AG08395 (cell line): ENCODE measurements at regions not wholly inside any gene's neighbourhood (a gene's known extent, or its start where the extent isn't known, plus 50 kb on each side); places are given as distances from the start of the nearest gene placed in this dataset.

Source experiments
- DNase-seq: peaks from one replicate; pipeline ENCODE4 v3.0.0; 2012; ENCODE audit warnings: mixed read lengths, low spot score

- peak; percentile 70 for DNase-seq
Measured at GRCh38 chr15:29364426-29365078, 94.9 kb upstream of the NSMCE3 start.

GRCh38 chr15:29361560-29361959, 91.9 kb upstream of the NSMCE3 start:
- no peak for DNase-seq

- no peak for DNase-seq
Measured at GRCh38 chr15:29360152-29360551, 90.5 kb upstream of the NSMCE3 start.

- DNase-seq: no peak
Measured at GRCh38 chr15:29356786-29357185, 87.2 kb upstream of the NSMCE3 start.

- no peak for DNase-seq
Measured at GRCh38 chr15:29355477-29355876, 85.9 kb upstream of the NSMCE3 start.

DNA sequence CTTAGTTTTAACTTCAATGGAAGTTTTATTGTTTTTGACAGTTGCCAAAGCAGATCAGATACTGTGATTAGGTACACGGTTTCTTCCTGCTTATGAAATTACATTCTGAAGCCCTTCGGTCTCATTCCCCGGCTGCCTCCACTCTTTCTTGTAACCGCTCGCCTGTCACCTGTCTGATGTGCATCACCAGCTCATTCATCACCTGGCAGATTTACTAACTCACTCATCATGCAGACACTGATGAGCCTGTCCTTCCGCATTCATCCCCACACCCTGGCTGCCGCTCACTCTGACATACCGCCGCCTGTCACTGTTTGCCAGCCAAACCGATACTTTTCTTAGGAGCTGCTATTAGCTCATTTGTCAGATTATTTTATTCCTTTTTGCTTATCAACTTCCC, 82.8 kb upstream of the NSMCE3 start:
- no peak for DNase-seq

DNA sequence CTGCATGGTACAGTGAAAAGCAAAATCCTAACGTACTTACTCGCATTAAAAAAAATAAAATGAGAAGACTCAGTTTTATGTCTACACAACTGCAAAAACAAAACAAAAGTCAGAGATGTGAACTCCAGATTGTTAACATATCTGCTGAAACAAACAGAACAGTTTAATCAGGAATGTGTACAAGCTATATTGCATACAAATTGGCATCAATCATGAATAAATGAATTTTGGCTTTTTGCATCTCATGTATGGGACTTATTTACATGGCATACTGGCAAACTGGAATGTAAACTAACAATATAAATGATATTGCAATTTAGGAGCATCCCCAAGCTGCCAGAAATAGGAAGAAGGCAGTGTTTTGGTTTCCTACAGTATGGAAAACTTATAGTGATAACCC, 79.6 kb upstream of the NSMCE3 start:
- DNase-seq: no peak

DNA sequence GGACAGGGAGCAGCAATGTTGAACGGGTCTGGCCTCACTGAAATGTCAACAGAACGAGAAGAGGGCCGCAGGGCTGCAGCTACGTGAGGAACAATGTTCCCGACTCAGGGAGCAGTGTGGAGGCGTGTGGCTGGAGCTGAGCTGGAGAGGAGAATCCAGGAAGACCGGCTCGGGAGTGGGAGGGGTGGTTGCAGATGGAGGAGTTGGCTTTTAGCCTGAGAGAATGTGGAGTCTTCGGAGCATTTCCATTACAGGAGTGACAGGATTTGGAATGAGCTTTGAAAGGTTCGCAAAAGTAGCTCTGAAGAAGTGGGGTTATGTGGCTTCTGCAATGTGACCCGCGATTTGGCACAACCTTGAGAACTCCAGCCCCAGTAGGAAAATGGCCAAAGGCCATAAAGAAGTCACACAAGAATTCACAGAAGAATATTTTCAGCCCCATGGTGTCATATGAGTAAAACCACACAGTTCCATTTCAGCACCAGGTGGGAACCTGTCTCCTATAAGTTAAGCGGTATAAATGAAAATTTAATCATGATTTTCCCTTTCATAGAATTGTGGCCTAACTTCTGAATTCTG, 78.8 kb upstream of the NSMCE3 start:
- DNase-seq: peak; percentile 36

- no peak for DNase-seq
Measured at GRCh38 chr15:29346998-29347397, 77.4 kb upstream of the NSMCE3 start.

DNA sequence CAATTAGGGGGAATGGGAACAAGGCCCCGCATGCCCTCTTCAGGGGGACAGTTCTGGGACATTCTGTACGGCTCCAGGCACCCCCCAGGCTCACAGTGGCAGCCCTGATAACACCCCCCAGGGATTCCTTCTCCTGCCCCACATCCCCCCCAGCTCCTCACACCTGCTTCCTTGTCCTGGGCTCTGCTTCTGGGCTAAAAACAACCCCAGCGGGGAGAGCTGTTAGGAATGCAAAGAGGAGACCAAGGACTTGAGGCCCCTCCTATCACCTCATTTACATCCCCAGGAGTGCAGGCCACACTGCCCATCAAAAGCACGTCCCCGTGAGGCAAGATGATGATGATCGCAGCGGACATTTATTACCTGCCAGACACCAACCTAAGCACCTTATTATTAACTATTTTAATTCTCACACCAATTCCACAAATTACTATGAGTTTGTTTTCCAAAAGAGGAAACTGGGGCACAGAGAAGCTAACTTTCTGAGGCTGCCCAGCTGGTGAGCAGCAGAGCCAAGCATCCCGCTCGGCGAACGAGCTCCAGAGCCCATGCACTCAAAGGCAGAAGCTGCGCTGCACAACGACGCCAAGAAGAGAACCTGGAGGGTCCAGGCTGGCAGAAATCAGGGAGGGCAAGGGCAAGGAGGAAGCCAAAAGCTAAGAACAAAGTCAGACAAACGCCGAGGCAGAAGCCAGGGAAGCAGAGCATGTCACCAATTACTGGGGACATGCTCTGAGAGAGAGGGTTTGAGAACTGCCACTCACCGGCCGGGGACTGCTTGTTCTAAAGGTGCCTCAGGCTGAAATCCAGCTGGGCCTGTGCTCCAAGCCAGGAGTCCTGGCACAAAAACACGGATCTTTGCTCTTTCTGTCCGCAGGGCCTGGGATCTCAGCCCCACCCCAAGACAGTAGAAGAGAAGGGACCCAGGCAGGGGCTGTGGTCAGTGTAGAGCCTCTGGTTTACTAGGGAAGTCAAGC, 76.2 kb upstream of the NSMCE3 start:
- no peak for DNase-seq

DNA sequence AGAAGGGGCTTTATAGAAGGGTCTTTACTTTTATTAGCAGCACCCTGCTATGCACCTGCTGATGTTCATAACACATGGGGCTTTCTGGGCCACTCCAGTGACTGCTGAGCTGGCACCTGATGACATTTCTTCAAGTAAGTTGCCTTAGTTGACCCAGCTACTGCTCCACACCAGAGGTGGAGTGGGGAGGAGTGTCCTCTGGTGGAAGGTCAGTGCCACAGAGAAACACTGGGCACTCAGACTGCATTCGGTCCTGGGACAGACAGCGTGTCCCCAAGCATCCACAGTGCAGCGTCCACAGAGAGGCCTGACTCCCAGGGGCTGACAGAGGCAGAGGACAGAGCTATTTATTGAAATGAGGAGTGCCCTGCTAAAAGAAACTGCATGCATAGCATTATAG, 74.9 kb upstream of the NSMCE3 start:
- no peak for DNase-seq

- DNase-seq: no peak
Measured at GRCh38 chr15:29343229-29343628, 73.6 kb upstream of the NSMCE3 start.

DNA sequence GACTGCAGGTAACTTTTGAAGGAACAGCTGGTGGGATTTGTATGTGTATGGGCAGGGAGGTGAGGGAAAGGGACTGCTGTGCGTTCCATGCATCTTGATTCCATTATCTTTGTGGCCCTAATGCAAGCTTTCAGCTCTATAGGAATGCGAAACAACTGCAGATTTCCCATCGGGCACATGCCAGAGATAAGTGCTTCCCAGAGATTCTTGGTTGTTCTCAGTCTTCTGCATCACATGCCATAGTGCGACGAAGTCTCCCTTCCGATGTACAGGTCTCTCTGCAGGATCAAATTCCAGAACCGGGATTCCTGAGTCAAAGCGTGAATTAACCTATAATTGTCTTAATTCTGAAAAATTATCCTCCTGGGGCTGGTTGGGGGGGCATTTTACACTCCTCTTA, 72.6 kb upstream of the NSMCE3 start:
- DNase-seq: no peak

DNA sequence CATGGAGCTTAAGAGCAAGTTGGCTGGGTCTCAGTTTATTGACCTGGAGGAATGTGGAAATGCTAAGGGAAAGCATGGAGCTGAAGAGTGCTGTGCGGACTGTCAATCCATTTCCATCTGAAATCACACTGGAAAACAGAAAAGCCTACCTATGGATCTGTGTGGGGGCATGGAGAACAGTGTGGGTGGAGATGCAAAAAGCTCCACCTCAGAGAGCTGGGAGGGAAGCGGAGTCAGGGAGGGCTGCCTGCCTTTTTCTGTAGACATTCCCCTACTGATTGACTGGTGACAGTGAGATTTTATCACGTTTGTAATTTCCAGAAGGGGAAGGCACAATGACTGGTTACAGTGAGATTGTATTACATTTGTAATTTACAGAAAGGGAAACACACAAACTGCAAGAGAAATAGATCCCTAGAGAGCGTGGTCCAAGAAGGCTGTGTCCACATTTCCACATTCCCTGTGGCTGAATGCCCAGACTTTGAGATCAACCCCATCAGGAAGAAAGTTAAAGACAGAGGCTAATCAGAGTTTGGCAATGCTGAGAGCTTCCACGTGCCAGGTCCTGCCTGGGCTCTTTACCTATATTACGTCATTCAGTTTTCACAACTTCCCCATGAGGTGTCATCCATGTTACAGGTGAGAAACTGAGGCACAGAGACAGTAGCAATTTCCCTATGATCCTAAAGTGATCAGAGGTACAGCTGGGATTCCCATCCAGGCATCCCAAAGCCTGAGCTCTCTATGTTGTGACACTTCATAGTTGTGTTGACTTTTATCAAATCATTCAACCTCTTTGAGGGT, 67.7 kb upstream of the NSMCE3 start:
- DNase-seq: peak; percentile 27

GRCh38 chr15:29334544-29334943, 64.9 kb upstream of the NSMCE3 start:
- DNase-seq: no peak

DNA sequence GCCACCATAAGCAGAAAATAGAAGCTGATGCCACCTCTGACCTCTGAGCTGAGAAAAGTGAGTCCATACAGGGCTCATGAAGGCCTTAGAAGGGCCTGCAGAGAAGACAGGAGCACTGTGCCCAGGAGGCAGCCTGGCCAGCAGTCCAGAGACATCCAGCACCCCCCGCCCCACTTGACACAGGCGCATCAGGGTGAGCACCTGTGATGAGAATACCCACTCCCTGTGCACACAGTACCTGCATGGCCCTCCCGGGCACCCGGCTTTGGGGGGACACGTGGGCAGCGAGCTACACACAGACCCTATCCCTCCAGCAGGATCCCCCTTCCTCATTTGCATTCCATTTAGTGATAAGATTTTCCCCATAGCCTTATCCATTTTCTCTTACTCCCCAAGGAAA, 63.6 kb upstream of the NSMCE3 start:
- DNase-seq: no peak

GRCh38 chr15:29331669-29332068, 62.0 kb upstream of the NSMCE3 start:
- DNase-seq: no peak

DNA sequence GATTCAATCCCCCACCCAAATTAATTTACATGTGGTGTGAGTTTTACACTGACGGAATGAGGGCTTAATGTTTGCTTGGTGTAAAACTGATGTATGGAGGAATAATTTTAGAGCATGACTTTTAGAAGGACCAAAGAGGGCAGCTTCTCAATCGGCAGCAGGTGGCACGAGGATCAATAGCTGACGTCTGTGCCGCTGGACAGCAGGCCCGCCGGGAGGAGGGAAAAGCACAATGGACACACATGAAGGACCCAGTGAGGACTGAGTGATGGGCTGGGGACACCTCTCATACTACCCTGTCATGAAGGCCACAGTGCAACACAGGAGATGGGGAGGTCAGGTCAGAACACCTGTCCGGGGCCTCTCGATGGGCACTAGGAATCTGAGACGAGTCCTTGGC, 61.4 kb upstream of the NSMCE3 start:
- no peak for DNase-seq

- DNase-seq: no peak
Measured at GRCh38 chr15:29324746-29325145, 55.1 kb upstream of the NSMCE3 start.

- no peak for DNase-seq
Measured at GRCh38 chr15:29323557-29323956, 53.9 kb upstream of the NSMCE3 start.

GRCh38 chr15:29322415-29322814, 52.8 kb upstream of the NSMCE3 start:
- DNase-seq: no peak

- DNase-seq: no peak
Measured at GRCh38 chr15:29320420-29320819, 50.8 kb upstream of the NSMCE3 start.
